NCI-H128 (cell line): ENCODE measurements at regions not wholly inside any gene's neighbourhood (a gene's known extent, or its start where the extent isn't known, plus 50 kb on each side); places are given as distances from the start of the nearest gene placed in this dataset.
"Not testable (repeated sequence)": the region's sequence is repeated elsewhere in the genome, so short reads cannot be mapped to it uniquely, and the experiment has no call there.

ENCODE experiments used
- DNase-seq: peaks from one replicate; lab custom pipeline; 2025; ENCODE audit not compliant: unreplicated experiment; lab: John Stamatoyannopoulos, UW

- no peak for DNase-seq
Measured at GRCh38 chr21:18812308-18812707, 408.7 kb upstream of the TMPRSS15 start.

- DNase-seq: no peak
Measured at GRCh38 chr21:18819507-18819906, 415.9 kb upstream of the TMPRSS15 start.

DNA sequence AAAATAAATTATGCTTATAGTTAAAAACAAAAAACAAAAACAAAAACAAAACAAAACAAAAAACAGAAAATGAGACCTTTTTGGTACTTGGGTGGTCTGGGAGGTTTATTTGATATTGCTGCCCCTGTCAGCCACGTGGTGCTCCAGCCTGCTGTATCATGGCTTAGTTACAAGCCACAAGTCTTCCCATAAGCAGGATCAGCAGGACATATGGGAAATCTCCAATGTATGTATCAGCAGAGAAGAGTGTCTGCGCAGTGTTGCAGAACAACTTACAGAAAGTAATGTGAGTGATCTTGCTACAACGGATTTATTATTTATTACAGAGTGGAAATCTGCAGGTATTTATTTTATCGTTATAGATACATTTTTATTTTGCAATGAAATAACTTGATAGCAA, 423.0 kb upstream of the TMPRSS15 start:
- no peak for DNase-seq

- no peak for DNase-seq
Measured at GRCh38 chr21:18831942-18832676, 428.5 kb upstream of the TMPRSS15 start.

- no peak for DNase-seq
Measured at GRCh38 chr21:18832950-18833349, 429.4 kb upstream of the TMPRSS15 start.

- DNase-seq: not testable (repeated sequence)
Measured at GRCh38 chr21:18834121-18834520, 430.5 kb upstream of the TMPRSS15 start.

- no peak for DNase-seq
Measured at GRCh38 chr21:18840239-18840638, 436.7 kb upstream of the TMPRSS15 start.

- not testable (repeated sequence) for DNase-seq
Measured at GRCh38 chr21:18857606-18858005, 454.0 kb upstream of the TMPRSS15 start.

DNA sequence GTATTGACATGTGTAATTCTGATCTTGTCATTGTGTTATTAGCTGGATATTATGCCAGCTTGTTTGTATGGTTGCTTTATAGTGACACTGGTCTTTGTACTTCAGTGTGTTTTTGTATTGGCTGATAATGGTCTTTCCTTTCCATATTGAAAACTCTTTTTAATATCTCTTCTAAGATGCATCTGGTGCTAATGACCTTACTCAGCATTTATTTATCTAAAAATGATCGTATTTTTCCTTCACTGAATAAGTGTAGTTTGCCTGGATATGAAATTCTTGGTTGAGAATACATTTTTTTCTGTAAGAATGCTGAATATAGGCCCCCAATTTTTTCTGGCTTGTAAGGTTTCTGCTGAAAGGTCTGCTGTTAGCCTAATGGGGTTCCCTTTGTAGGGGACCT, 465.5 kb upstream of the TMPRSS15 start:
- DNase-seq: no peak

GRCh38 chr21:18877917-18878316, 474.3 kb upstream of the TMPRSS15 start:
- no peak for DNase-seq

DNA sequence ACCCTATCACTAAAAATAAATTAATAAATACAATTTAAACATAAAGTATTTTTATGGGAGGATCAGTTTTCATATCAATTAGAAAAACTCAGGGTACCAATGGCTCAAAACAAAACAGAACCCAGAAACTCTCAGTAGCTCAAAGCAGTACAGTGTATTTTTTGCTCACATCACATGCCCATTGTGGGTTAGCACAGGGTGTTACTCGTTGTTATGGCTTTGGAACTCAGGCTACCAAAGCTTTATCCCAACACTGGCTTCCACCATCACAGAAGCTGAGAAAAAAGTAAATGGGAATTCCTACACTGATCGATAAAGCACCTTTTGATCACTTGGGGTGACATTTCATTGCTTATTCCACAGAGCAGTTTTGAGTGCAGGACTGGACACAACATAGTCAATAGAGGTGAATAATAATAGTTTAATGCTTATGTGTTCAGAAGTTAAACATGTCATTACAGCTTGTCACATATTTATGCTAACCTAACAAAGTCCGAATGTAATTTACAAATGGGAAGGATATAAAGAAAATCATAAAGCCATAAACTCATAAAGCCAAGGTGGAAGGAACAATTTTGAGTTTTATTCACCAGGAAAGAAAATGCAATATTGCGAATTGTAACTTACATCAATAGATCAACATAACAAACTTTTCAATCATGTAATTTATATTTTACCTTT, 484.5 kb upstream of the TMPRSS15 start:
- no peak for DNase-seq

- DNase-seq: no peak
Measured at GRCh38 chr21:18893406-18893805, 489.8 kb upstream of the TMPRSS15 start.

DNA sequence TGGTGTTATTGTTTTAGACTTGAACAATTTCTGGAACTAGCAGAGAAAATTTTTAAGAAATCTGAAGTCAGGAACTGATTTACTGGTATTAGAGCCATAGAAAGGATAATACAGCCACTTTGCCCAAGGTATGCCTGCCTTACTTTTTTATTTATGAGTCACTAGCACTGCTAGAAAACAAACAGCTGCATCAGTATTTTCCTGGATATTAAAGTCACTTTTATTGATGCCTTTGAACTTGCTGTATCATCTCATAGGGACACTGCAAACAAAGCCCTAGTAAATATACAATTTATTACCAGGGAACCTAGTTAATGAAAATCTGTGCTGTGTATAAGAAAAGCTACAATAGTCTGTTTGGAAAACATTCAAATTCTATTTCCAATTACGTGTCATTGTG, 490.8 kb upstream of the TMPRSS15 start:
- DNase-seq: no peak

DNA sequence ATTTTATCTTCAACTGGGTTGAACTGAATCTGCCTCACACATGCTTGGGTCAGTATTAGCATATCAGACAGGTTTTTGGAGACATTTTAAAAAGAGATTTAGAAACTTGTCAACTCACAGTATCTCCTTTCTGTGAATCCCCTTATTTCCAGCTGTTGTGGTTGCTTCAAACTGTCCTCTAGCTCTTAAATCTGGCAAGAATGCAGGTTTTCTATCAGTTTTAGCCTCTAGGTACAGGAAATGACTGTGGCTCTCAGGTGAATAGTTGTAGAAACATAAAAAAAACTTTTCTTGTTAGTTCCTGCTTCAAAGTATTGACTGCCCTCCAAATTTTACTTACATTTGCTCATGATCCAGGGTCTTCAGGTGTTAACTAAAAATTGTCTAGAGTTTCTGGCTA, 495.7 kb upstream of the TMPRSS15 start:
- no peak for DNase-seq

- no peak for DNase-seq
Measured at GRCh38 chr21:18902660-18903059, 499.1 kb upstream of the TMPRSS15 start.

DNA sequence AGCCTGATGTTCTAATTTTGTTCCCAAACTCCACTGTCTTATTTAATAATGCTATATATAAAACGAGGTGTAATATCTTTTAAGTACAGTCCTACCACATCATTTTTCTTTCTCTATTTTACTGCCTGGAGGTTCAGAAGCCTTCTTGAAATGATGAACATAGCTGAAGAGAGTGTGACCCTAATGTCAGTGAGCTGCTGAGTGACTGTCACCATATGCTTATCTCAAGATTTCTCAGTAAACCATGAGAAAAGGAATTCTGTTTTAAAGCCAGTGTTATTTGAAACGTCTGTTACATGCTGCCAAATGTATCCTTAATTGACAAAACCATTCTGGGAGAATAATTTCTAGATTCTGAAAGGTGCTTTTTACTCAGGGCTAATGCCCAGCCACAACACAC, 503.5 kb upstream of the TMPRSS15 start:
- DNase-seq: no peak

GRCh38 chr21:18908641-18909040, 505.1 kb upstream of the TMPRSS15 start:
- DNase-seq: no peak

DNA sequence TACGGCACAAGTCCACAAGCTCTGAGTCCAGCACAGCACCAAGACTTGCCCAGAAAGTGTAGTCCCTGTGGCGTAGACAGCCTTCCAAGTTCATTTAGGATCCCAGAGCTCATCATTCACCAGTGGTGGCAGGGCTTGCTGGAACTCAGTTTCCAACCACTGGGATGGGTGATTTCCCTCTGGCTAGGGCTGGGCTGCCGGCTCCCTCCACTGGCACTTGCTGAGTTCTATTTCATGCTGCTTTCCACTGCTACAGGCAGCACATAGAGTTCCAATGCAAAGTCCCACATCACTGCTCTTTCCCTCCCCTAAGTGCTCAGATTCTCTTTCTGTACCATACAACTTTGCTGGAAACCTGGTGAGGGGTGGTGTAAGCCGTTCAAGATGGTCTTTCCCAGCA, 510.3 kb upstream of the TMPRSS15 start:
- DNase-seq: no peak

GRCh38 chr21:18914570-18914969, 511.0 kb upstream of the TMPRSS15 start:
- DNase-seq: no peak

GRCh38 chr21:18917622-18918021, 514.0 kb upstream of the TMPRSS15 start:
- no peak for DNase-seq

- DNase-seq: no peak
Measured at GRCh38 chr21:18931237-18931636, 527.7 kb upstream of the TMPRSS15 start.

GRCh38 chr21:18937337-18937736, 533.8 kb upstream of the TMPRSS15 start:
- DNase-seq: no peak

DNA sequence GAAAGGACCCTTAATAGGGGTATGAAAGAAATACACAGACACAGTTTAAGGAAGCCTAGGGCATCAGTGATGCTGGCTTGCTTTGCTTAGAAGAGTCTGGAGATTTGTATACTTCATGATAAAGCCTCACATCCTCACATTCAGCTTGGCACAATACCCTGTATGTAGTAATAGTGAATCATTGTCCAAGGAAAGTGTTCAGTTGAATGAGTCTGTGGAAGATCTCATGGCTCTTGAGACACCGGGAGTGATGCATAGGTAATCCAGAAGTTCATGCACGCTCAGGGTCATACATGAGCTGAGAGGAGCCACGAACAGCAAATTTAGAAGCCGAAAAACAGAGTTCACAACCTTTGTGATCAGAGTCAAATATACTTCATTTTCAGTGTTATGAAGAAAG, 537.2 kb upstream of the TMPRSS15 start:
- DNase-seq: no peak
